Muscle of leg (tissue), 3 donors: ENCODE measurements at regions not wholly inside any gene's neighbourhood (a gene's known extent, or its start where the extent isn't known, plus 50 kb on each side); places are given as distances from the start of the nearest gene placed in this dataset.

Source experiments
- DNase-seq: peaks from one replicate; pipeline ENCODE4 v3.0.0; 2013
- H3K27ac ChIP-seq: one replicate; pipeline ENCODE4 v1.5.1; 2013; ENCODE audit warnings: mild to moderate bottlenecking, low read length, control low read depth
- H3K27me3 ChIP-seq: one replicate; pipeline ENCODE4 v1.6.1; 2013; ENCODE audit warnings: low read length; ENCODE audit not compliant: control insufficient read depth, insufficient read depth
- H3K36me3 ChIP-seq: one replicate; pipeline ENCODE4 v1.6.1; 2013; ENCODE audit warnings: low read length; ENCODE audit not compliant: control insufficient read depth, insufficient read depth
- H3K4me1 ChIP-seq: one replicate; pipeline ENCODE4 v1.6.1; 2013; ENCODE audit warnings: low read length; ENCODE audit not compliant: control insufficient read depth, insufficient read depth
- H3K4me3 ChIP-seq: one replicate; pipeline ENCODE4 v1.5.1; 2013; ENCODE audit warnings: low read length, control low read depth
- H3K9me3 ChIP-seq: replicated peaks from 2 replicates; pipeline ENCODE4 v1.6.1; 2013; ENCODE audit warnings: low read depth, low read length; ENCODE audit not compliant: control insufficient read depth
- WGBS: methylation state at CpG from one replicate; pipeline ENCODE4 v1.1.5; 2013; ENCODE audit warnings: missing lambda C conversion rate; ENCODE audit not compliant: insufficient coverage; 5-methylcytosine and 5-hydroxymethylcytosine counted together

GRCh38 chr22:48173061-48173772, 1410.8 kb downstream of the TBC1D22A start:
- no peaks in the 10 kb centered on the region for H3K36me3 ChIP-seq
- no peaks in the 10 kb centered on the region for H3K27me3 ChIP-seq
- no peak overlapping the region for H3K27ac ChIP-seq
- 41% methylated on average over 13 of the region's 19 CpGs for WGBS
- DNase-seq: peak; percentile 11
- no peaks in the 10 kb centered on the region for H3K4me1 ChIP-seq
- no peak overlapping the region for H3K4me3 ChIP-seq
- no peaks in the 10 kb centered on the region for H3K9me3 ChIP-seq

GRCh38 chr22:48171271-48171691, 1408.8 kb downstream of the TBC1D22A start:
- WGBS: 38% methylated on average over 7 of the region's 7 CpGs
- Histone ChIP-seq H3K4me3 (no peak overlapping the region), H3K27ac (no peak overlapping the region), H3K9me3 (no peaks in the 10 kb centered on the region), H3K27me3 (no peaks in the 10 kb centered on the region), H3K36me3 (no peaks in the 10 kb centered on the region), H3K4me1 (no peaks in the 10 kb centered on the region)
- no peak for DNase-seq

GRCh38 chr22:48169227-48169626, 1406.8 kb downstream of the TBC1D22A start:
- H3K4me3 ChIP-seq: no peak overlapping the region
- no peak overlapping the region for H3K27ac ChIP-seq
- H3K4me1 ChIP-seq: no peaks in the 10 kb centered on the region
- WGBS: 60% methylated on average over 1 of the region's 4 CpGs
- DNase-seq: no peak
- no peaks in the 10 kb centered on the region for H3K27me3 ChIP-seq
- no peaks in the 10 kb centered on the region for H3K9me3 ChIP-seq
- no peaks in the 10 kb centered on the region for H3K36me3 ChIP-seq

GRCh38 chr22:48167238-48167637, 1404.8 kb downstream of the TBC1D22A start:
- H3K4me3 ChIP-seq: no peak overlapping the region
- no peaks in the 10 kb centered on the region for H3K36me3 ChIP-seq
- H3K27me3 ChIP-seq: no peaks in the 10 kb centered on the region
- H3K4me1 ChIP-seq: no peaks in the 10 kb centered on the region
- H3K9me3 ChIP-seq: no peaks in the 10 kb centered on the region
- 68% methylated on average over 3 of the region's 6 CpGs for WGBS
- no peak overlapping the region for H3K27ac ChIP-seq
- DNase-seq: peak; percentile 14

GRCh38 chr22:48161298-48161697, 1398.8 kb downstream of the TBC1D22A start:
- H3K36me3 ChIP-seq: no peaks in the 10 kb centered on the region
- H3K27ac ChIP-seq: no peak overlapping the region
- no peaks in the 10 kb centered on the region for H3K27me3 ChIP-seq
- no peak for DNase-seq
- H3K9me3 ChIP-seq: no peaks in the 10 kb centered on the region
- H3K4me3 ChIP-seq: no peak overlapping the region
- no peaks in the 10 kb centered on the region for H3K4me1 ChIP-seq
- 58% methylated on average over 2 of the region's 4 CpGs for WGBS

GRCh38 chr22:48157676-48158075, 1395.2 kb downstream of the TBC1D22A start:
- H3K9me3 ChIP-seq: no peaks in the 10 kb centered on the region
- H3K36me3 ChIP-seq: no peaks in the 10 kb centered on the region
- no peaks in the 10 kb centered on the region for H3K27me3 ChIP-seq
- no peaks in the 10 kb centered on the region for H3K4me1 ChIP-seq
- WGBS: 90% methylated on average over 9 of the region's 11 CpGs
- no peak overlapping the region for H3K27ac ChIP-seq
- no peak for DNase-seq
- no peak overlapping the region for H3K4me3 ChIP-seq

GRCh38 chr22:48156603-48157355, 1394.3 kb downstream of the TBC1D22A start:
- whole genome bisulfite sequencing: 56% methylated on average over 9 of the region's 12 CpGs
- no peak for DNase-seq
- Histone ChIP-seq H3K27ac (no peak overlapping the region), H3K4me1 (no peaks in the 10 kb centered on the region), H3K9me3 (no peaks in the 10 kb centered on the region), H3K36me3 (no peaks in the 10 kb centered on the region), H3K4me3 (no peak overlapping the region), H3K27me3 (no peaks in the 10 kb centered on the region)

- no peaks in the 10 kb centered on the region for H3K36me3 ChIP-seq
- H3K4me1 ChIP-seq: no peaks in the 10 kb centered on the region
- H3K27me3 ChIP-seq: no peaks in the 10 kb centered on the region
- no peak overlapping the region for H3K4me3 ChIP-seq
- WGBS: 60% methylated on average over 1 of the region's 8 CpGs
- H3K9me3 ChIP-seq: no peaks in the 10 kb centered on the region
- H3K27ac ChIP-seq: no peak overlapping the region
- no peak for DNase-seq
These were observed 1393.0 kb downstream of the TBC1D22A start for GRCh38 chr22:48155446-48155845.

- Histone ChIP-seq H3K27ac (no peak overlapping the region), H3K4me1 (no peaks in the 10 kb centered on the region), H3K9me3 (no peaks in the 10 kb centered on the region), H3K4me3 (no peak overlapping the region), H3K27me3 (no peaks in the 10 kb centered on the region), H3K36me3 (no peaks in the 10 kb centered on the region)
- 64% methylated on average over 6 of the region's 8 CpGs for WGBS
- DNase-seq: no peak
These were observed 1392.4 kb downstream of the TBC1D22A start for GRCh38 chr22:48154943-48155240.

- no peak for DNase-seq
- 85% methylated on average over 16 of the region's 18 CpGs for WGBS
- no peaks in the 10 kb centered on the region for H3K27me3 ChIP-seq
These were observed 1391.9 kb downstream of the TBC1D22A start for GRCh38 chr22:48154169-48154942.

More at GRCh38 chr22:48154169-48154942, 1391.9 kb downstream of the TBC1D22A start:
- H3K36me3 ChIP-seq: no peaks in the 10 kb centered on the region
- H3K27ac ChIP-seq: no peak overlapping the region
- no peak overlapping the region for H3K4me3 ChIP-seq
- no peaks in the 10 kb centered on the region for H3K4me1 ChIP-seq
- no peaks in the 10 kb centered on the region for H3K9me3 ChIP-seq
